Neural progenitor cell (in vitro differentiated cells): ENCODE measurements at regions not wholly inside any gene's neighbourhood (a gene's known extent, or its start where the extent isn't known, plus 50 kb on each side); places are given as distances from the start of the nearest gene placed in this dataset.

ENCODE experiments used
- DNase-seq: peaks from one replicate; pipeline ENCODE4 v3.0.0-alpha.2; 2016; ENCODE audit warnings: low spot score
- H2AFZ ChIP-seq: fragments of 200-600 bp; sonication (generic); replicated peaks from 2 replicates; pipeline ENCODE4 v1.6.1; 2016; ENCODE audit warnings: antibody characterized with exemption
- H3F3A ChIP-seq: fragments of 200-600 bp; sonication (generic); 2 replicates; pipeline ENCODE4 v1.6.1; 2016; ENCODE audit warnings: antibody characterized with exemption, low read depth
- H3K27ac ChIP-seq: fragments of 200-600 bp; sonication (generic); 2 replicates; pipeline ENCODE4 v1.5.1; 2016; ENCODE audit warnings: mild to moderate bottlenecking
- H3K27me3 ChIP-seq: fragments of 200-600 bp; sonication (generic); 2 replicates; pipeline ENCODE4 v1.6.1; 2016; ENCODE audit warnings: mild to moderate bottlenecking, moderate library complexity
- H3K36me3 ChIP-seq: fragments of 200-600 bp; sonication (generic); 2 replicates; pipeline ENCODE4 v1.5.1; 2016
- H3K4me1 ChIP-seq: fragments of 200-600 bp; sonication (generic); 2 replicates; pipeline ENCODE4 v1.6.1; 2016; ENCODE audit warnings: mixed run types
- H3K4me2 ChIP-seq: fragments of 200-600 bp; sonication (generic); 2 replicates; pipeline ENCODE4 v1.6.1; 2016
- H3K4me3 ChIP-seq: fragments of 200-600 bp; sonication (generic); 2 replicates; pipeline ENCODE4 v1.5.1; 2016
- H3K79me2 ChIP-seq: fragments of 200-600 bp; sonication (generic); 2 replicates; pipeline ENCODE4 v1.6.1; 2016; ENCODE audit warnings: low read depth
- H3K9ac ChIP-seq: fragments of 200-600 bp; sonication (generic); 2 replicates; pipeline ENCODE4 v1.6.1; 2016
- H3K9me3 ChIP-seq: fragments of 200-600 bp; sonication (generic); 2 replicates; pipeline ENCODE4 v1.5.1; 2016; ENCODE audit warnings: low read depth
- H4K20me1 ChIP-seq: fragments of 200-600 bp; sonication (generic); 2 replicates; pipeline ENCODE4 v1.6.1; 2016; ENCODE audit warnings: low read depth
- H3K27ac Mint-ChIP-seq: 3 replicates; pipeline ENCODE4 v1.8.0; 2021; ENCODE audit warnings: mixed read lengths
- H3K27me3 Mint-ChIP-seq: 2 replicates; pipeline ENCODE4 v1.8.0; 2022; ENCODE audit warnings: low read depth, mild to moderate bottlenecking, inconsistent platforms, moderate library complexity, mixed read lengths; ENCODE audit not compliant: insufficient read depth
- H3K36me3 Mint-ChIP-seq: 3 replicates; pipeline ENCODE4 v1.8.0; 2021; ENCODE audit warnings: mixed read lengths
- H3K4me1 Mint-ChIP-seq: 3 replicates; pipeline ENCODE4 v1.8.0; 2021; ENCODE audit warnings: mixed read lengths
- H3K4me3 Mint-ChIP-seq: 3 replicates; pipeline ENCODE4 v1.8.0; 2021; ENCODE audit warnings: mild to moderate bottlenecking, moderate library complexity, mixed read lengths
- H3K9me3 Mint-ChIP-seq: 3 replicates; pipeline ENCODE4 v1.8.0; 2020; ENCODE audit warnings: mixed read lengths
- CTCF ChIP-seq: fragments of 200-600 bp; sonication (generic); IDR thresholded peaks from 2 replicates; pipeline ENCODE4 v1.5.1; 2017; ENCODE audit warnings: antibody characterized with exemption, mild to moderate bottlenecking
- EZH2 ChIP-seq: fragments of 200-600 bp; sonication (generic); IDR thresholded peaks from 2 replicates; pipeline ENCODE4 v1.6.1; 2017; ENCODE audit warnings: antibody characterized with exemption, mild to moderate bottlenecking, moderate library complexity
- EZH2phosphoT487 ChIP-seq: fragments of 200-600 bp; sonication (generic); IDR thresholded peaks from 2 replicates; pipeline ENCODE4 v1.6.1; 2017; ENCODE audit warnings: antibody characterized with exemption

- Histone ChIP-seq H3K27ac (no peak overlapping the region), H3K9ac (no peak overlapping the region), H3F3A (no peaks in the 10 kb centered on the region), H3K27me3 (no peaks in the 10 kb centered on the region), H3K4me2 (no peak overlapping the region), H3K4me3 (no peak overlapping the region), H3K4me1 (no peaks in the 10 kb centered on the region), H4K20me1 (no peaks in the 10 kb centered on the region), H3K9me3 (no peaks in the 10 kb centered on the region), H3K36me3 (no peaks in the 10 kb centered on the region), H2AFZ (no peak overlapping the region), H3K79me2 (no peaks in the 10 kb centered on the region)
- H3K27ac Mint-ChIP-seq, result no peak overlapping the region
- TF ChIP-seq EZH2 (no peak), EZH2phosphoT487 (no peak), CTCF (no peak)
- H3K4me3 Mint-ChIP-seq, result no peak overlapping the region
- peaks cover 6% of the 10 kb centered on the region for H3K27me3 Mint-ChIP-seq
- no peaks in the 10 kb centered on the region for H3K4me1 Mint-ChIP-seq
- DNase-seq, result no peak
- peaks cover 1% of the 10 kb centered on the region for H3K36me3 Mint-ChIP-seq
- H3K9me3 Mint-ChIP-seq, result peaks cover 22% of the 10 kb centered on the region
Measured at GRCh38 chr14:89588016-89588415, 171.0 kb upstream of the FOXN3 start.

GRCh38 chr14:89587136-89587420 lies 170.0 kb upstream of the FOXN3 start:
- Histone ChIP-seq H3K27ac (no peak overlapping the region), H3K9me3 (no peaks in the 10 kb centered on the region), H4K20me1 (no peaks in the 10 kb centered on the region), H3F3A (no peaks in the 10 kb centered on the region), H3K4me2 (no peak overlapping the region), H3K27me3 (no peaks in the 10 kb centered on the region), H2AFZ (no peak overlapping the region), H3K9ac (no peak overlapping the region), H3K36me3 (no peaks in the 10 kb centered on the region), H3K79me2 (no peaks in the 10 kb centered on the region), H3K4me1 (no peaks in the 10 kb centered on the region), H3K4me3 (no peak overlapping the region)
- H3K27me3 Mint-ChIP-seq, result peaks cover 6% of the 10 kb centered on the region
- no peaks in the 10 kb centered on the region for H3K4me1 Mint-ChIP-seq
- TF ChIP-seq EZH2phosphoT487 (no peak), CTCF (no peak), EZH2 (no peak)
- no peak for DNase-seq
- no peak overlapping the region for H3K4me3 Mint-ChIP-seq
- H3K27ac Mint-ChIP-seq, result no peak overlapping the region
- peaks cover 19% of the 10 kb centered on the region for H3K9me3 Mint-ChIP-seq
- H3K36me3 Mint-ChIP-seq, result peaks cover 1% of the 10 kb centered on the region

GRCh38 chr14:89586258-89587135 lies 169.5 kb upstream of the FOXN3 start:
- Histone ChIP-seq H3K4me2 (no peak overlapping the region), H4K20me1 (no peaks in the 10 kb centered on the region), H3K9ac (no peak overlapping the region), H3F3A (no peaks in the 10 kb centered on the region), H2AFZ (no peak overlapping the region), H3K79me2 (no peaks in the 10 kb centered on the region), H3K4me1 (no peaks in the 10 kb centered on the region), H3K27ac (no peak overlapping the region), H3K27me3 (no peaks in the 10 kb centered on the region), H3K9me3 (no peaks in the 10 kb centered on the region), H3K36me3 (no peaks in the 10 kb centered on the region), H3K4me3 (no peak overlapping the region)
- no peak for DNase-seq
- Mint-ChIP-seq H3K9me3 (peaks cover 16% of the 10 kb centered on the region), H3K4me1 (no peaks in the 10 kb centered on the region), H3K36me3 (peaks cover 1% of the 10 kb centered on the region), H3K4me3 (no peak overlapping the region), H3K27me3 (peaks cover 6% of the 10 kb centered on the region), H3K27ac (no peak overlapping the region)
- TF ChIP-seq EZH2 (no peak), CTCF (no peak), EZH2phosphoT487 (no peak)
